H9 (cell line): ENCODE measurements at regions not wholly inside any gene's neighbourhood (a gene's known extent, or its start where the extent isn't known, plus 50 kb on each side); places are given as distances from the start of the nearest gene placed in this dataset.

ENCODE experiments used
- DNase-seq: peaks from one replicate; pipeline ENCODE4 v3.0.0-alpha.2; 2017
- H2AFZ ChIP-seq: one replicate; pipeline ENCODE4 v1.6.1; 2013; ENCODE audit warnings: mild to moderate bottlenecking, low read length, control low read depth, moderate library complexity
- H2AK5ac ChIP-seq: 2 replicates; pipeline ENCODE4 v1.6.1; 2013; ENCODE audit warnings: low read length, control low read depth, mixed read lengths; ENCODE audit not compliant: insufficient read length
- H2BK120ac ChIP-seq: one replicate; pipeline ENCODE4 v1.6.1; 2013; ENCODE audit warnings: low read depth, mild to moderate bottlenecking, low read length, control low read depth, inconsistent platforms; ENCODE audit not compliant: poor library complexity, severe bottlenecking
- H2BK12ac ChIP-seq: 2 replicates; pipeline ENCODE4 v1.6.1; 2013; ENCODE audit warnings: low read length, control low read depth, mixed read lengths, low read depth; ENCODE audit not compliant: insufficient read length
- H2BK15ac ChIP-seq: 2 replicates; pipeline ENCODE4 v1.6.1; 2013; ENCODE audit warnings: low read depth, low read length, control low read depth
- H2BK20ac ChIP-seq: one replicate; pipeline ENCODE4 v1.6.1; 2013; ENCODE audit warnings: low read depth, mild to moderate bottlenecking, low read length, control low read depth, inconsistent platforms; ENCODE audit not compliant: poor library complexity, severe bottlenecking
- H2BK5ac ChIP-seq: 2 replicates; pipeline ENCODE4 v1.6.1; 2013; ENCODE audit warnings: low read length, control low read depth, mixed read lengths; ENCODE audit not compliant: insufficient read length
- H3K14ac ChIP-seq: 2 replicates; pipeline ENCODE4 v1.6.1; 2013; ENCODE audit warnings: low read length, control low read depth; ENCODE audit not compliant: insufficient read depth
- H3K18ac ChIP-seq: 2 replicates; pipeline ENCODE4 v1.6.1; 2013; ENCODE audit warnings: low read depth, mild to moderate bottlenecking, mixed read lengths, low read length, control low read depth; ENCODE audit not compliant: insufficient read length
- H3K23ac ChIP-seq: 2 replicates; pipeline ENCODE4 v1.6.1; 2013; ENCODE audit warnings: low read length, control low read depth, mixed read lengths, low read depth; ENCODE audit not compliant: insufficient read length
- H3K23me2 ChIP-seq: 2 replicates; pipeline ENCODE4 v1.6.1; 2013; ENCODE audit warnings: low read depth, mild to moderate bottlenecking, mixed read lengths, low read length, control low read depth; ENCODE audit not compliant: insufficient read length, poor library complexity, severe bottlenecking
- H3K27ac ChIP-seq: 2 replicates; pipeline ENCODE4 v1.5.1; 2013; ENCODE audit warnings: low read length, control low read depth, mixed read lengths, low read depth; ENCODE audit not compliant: insufficient read length
- H3K27me3 ChIP-seq: 2 replicates; pipeline ENCODE4 v1.6.1; 2013; ENCODE audit warnings: low read length, control low read depth, inconsistent platforms; ENCODE audit not compliant: insufficient read depth
- H3K4ac ChIP-seq: 2 replicates; pipeline ENCODE4 v1.6.1; 2013; ENCODE audit warnings: low read depth, mild to moderate bottlenecking, control low read depth, inconsistent platforms, low read length, moderate library complexity
- H3K4me1 ChIP-seq: 2 replicates; pipeline ENCODE4 v1.6.1; 2013; ENCODE audit warnings: low read length, control low read depth, inconsistent platforms; ENCODE audit not compliant: insufficient read depth
- H3K4me2 ChIP-seq: 2 replicates; pipeline ENCODE4 v1.6.1; 2013; ENCODE audit warnings: low read length, control low read depth, mixed read lengths; ENCODE audit not compliant: insufficient read length, insufficient read depth
- H3K56ac ChIP-seq: 2 replicates; pipeline ENCODE4 v1.6.1; 2013; ENCODE audit warnings: low read depth, mild to moderate bottlenecking, mixed read lengths, low read length, control low read depth; ENCODE audit not compliant: insufficient read length
- H3K79me1 ChIP-seq: 2 replicates; pipeline ENCODE4 v1.6.1; 2013; ENCODE audit warnings: low read depth, mild to moderate bottlenecking, moderate library complexity, low read length, control low read depth, inconsistent platforms; ENCODE audit not compliant: insufficient read depth, poor library complexity, severe bottlenecking
- H3K79me2 ChIP-seq: 2 replicates; pipeline ENCODE4 v1.6.1; 2013; ENCODE audit warnings: low read length, control low read depth, inconsistent platforms; ENCODE audit not compliant: insufficient read depth
- H3K9ac ChIP-seq: 2 replicates; pipeline ENCODE4 v1.6.1; 2013; ENCODE audit warnings: low read length, control low read depth, mixed read lengths; ENCODE audit not compliant: insufficient read length; ENCODE audit errors: extremely low read depth
- H3K9me3 ChIP-seq: one replicate; pipeline ENCODE4 v1.6.1; 2013; ENCODE audit warnings: low read depth, low read length, inconsistent platforms; ENCODE audit not compliant: control insufficient read depth
- H3T11ph ChIP-seq: one replicate; pipeline ENCODE4 v1.6.1; 2013; ENCODE audit warnings: mild to moderate bottlenecking, low read length, control low read depth, inconsistent platforms
- H4K20me1 ChIP-seq: one replicate; pipeline ENCODE4 v1.6.1; 2013; ENCODE audit not compliant: control insufficient read depth, insufficient read length, insufficient read depth
- H4K5ac ChIP-seq: 2 replicates; pipeline ENCODE4 v1.6.1; 2013; ENCODE audit warnings: low read depth, mild to moderate bottlenecking, mixed read lengths, low read length, control low read depth; ENCODE audit not compliant: insufficient read length
- H4K8ac ChIP-seq: replicated peaks from 2 replicates; pipeline ENCODE4 v1.6.1; 2013; ENCODE audit warnings: low read length, control low read depth, mixed read lengths, low read depth; ENCODE audit not compliant: insufficient read length
- H4K91ac ChIP-seq: 2 replicates; pipeline ENCODE4 v1.6.1; 2013; ENCODE audit warnings: low read depth, mild to moderate bottlenecking, moderate library complexity, mixed read lengths, low read length, control low read depth; ENCODE audit not compliant: insufficient read length
- H3K27ac Mint-ChIP-seq, 3 experiments: 2 replicates in 2 of 3; 3 replicates in 1 of 3; pipeline ENCODE4 v1.8.0; 2020 to 2021; ENCODE audit warnings: mixed read lengths in 3 of 3, mild to moderate bottlenecking in 1 of 3, moderate library complexity in 1 of 3
- H3K27me3 Mint-ChIP-seq: 2 replicates; pipeline ENCODE4 v1.8.0; 2021; ENCODE audit warnings: low read depth, mild to moderate bottlenecking, moderate library complexity, mixed read lengths
- H3K36me3 Mint-ChIP-seq, 3 experiments: 2 replicates in 2 of 3; 3 replicates in 1 of 3; pipeline ENCODE4 v1.8.0; 2020 to 2021; ENCODE audit warnings: low read depth in 3 of 3, mixed read lengths in 3 of 3; ENCODE audit not compliant: insufficient read depth in 1 of 3
- H3K4me1 Mint-ChIP-seq, 2 experiments: 2 replicates each; pipeline ENCODE4 v1.8.0; 2020; ENCODE audit warnings: mixed read lengths in 2 of 2
- H3K4me3 Mint-ChIP-seq, 2 experiments: 2 replicates in 1 of 2; 3 replicates in 1 of 2; pipeline ENCODE4 v1.8.0; 2020 to 2021; ENCODE audit warnings: mild to moderate bottlenecking in 2 of 2, mixed read lengths in 2 of 2, moderate library complexity in 1 of 2
- H3K9me3 Mint-ChIP-seq, 2 experiments: 2 replicates in 1 of 2; 3 replicates in 1 of 2; pipeline ENCODE4 v1.8.0; 2020; ENCODE audit warnings: mild to moderate bottlenecking in 2 of 2, mixed read lengths in 2 of 2, moderate library complexity in 1 of 2
- WGBS: extraction: QIAGEN DNeasy Blood & Tissue Kit; methylation state at CpG from one replicate; pipeline ENCODE4 v1.1.7; 2013; ENCODE audit warnings: missing lambda C conversion rate, low lambda C conversion rate, mixed read lengths; ENCODE audit not compliant: insufficient read length; ENCODE audit errors: extremely low coverage; 5-methylcytosine and 5-hydroxymethylcytosine counted together
- TF ChIP-seq, protein P1 (sequence below): fragments of 200-600 bp; sonication (generic); conservative IDR thresholded peaks from 3 replicates; pipeline ENCODE4 v1.8.0; 2021; ENCODE audit warnings: antibody characterized with exemption, mild to moderate bottlenecking

DNA sequence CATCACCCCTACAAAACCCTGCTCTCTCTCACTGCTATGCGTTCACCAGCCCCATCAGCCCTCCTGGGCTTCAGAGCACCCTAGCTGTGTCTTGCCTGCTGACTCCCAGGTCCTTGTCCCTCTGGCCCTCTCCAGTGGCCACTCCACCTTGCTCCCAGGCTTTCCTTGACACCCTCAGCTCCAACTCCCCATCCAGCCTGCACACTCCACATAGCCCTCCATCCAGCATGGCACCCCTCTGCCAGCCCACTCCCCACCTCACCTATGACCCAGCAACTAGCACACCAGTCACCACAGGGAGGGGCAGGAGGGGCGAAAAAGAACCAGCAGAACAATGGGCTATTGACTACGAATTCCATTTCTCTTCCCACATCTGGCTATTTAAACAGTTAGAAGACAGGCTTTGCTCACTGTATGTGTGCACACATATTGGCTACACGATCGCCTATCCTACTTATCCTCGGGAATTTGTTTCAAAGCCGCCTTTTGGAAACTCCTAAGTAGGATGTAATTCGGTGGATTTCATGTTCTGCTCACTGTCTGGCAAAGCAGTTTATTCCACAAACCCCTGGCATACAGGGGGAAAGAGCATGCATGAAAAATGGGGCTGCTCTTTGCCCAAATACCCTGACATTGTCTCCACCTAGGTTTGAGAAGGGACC lies 195.3 kb downstream of the SMAD2 start:
- Histone ChIP-seq H3K79me1 (no peaks in the 10 kb centered on the region), H3K27ac (no peak overlapping the region), H3K14ac (peak overlapping the region; percentile 56), H2AK5ac (no peak overlapping the region), H3K4me1 (no peaks in the 10 kb centered on the region), H3K4ac (no peak overlapping the region), H2BK12ac (no peak overlapping the region), H3K9me3 (no peaks in the 10 kb centered on the region), H3K23ac (no peak overlapping the region), H3K23me2 (no peaks in the 10 kb centered on the region), H2BK20ac (no peak overlapping the region), H3K27me3 (no peaks in the 10 kb centered on the region), H4K91ac (no peak overlapping the region), H2BK5ac (no peak overlapping the region), H2AFZ (no peak overlapping the region), H2BK15ac (no peak overlapping the region), H3K9ac (no peak overlapping the region), H3K18ac (no peak overlapping the region), H4K20me1 (no peaks in the 10 kb centered on the region), H4K8ac (no peak overlapping the region), H3K56ac (no peak overlapping the region), H3K79me2 (no peaks in the 10 kb centered on the region), H2BK120ac (no peak overlapping the region), H4K5ac (no peak overlapping the region), H3K4me2 (no peak overlapping the region), H3T11ph (no peak overlapping the region)
- H3K9me3 Mint-ChIP-seq = no peaks in the 10 kb centered on the region; a peak in 4 of 5 replicates
- TF ChIP-seq, protein P1, sequence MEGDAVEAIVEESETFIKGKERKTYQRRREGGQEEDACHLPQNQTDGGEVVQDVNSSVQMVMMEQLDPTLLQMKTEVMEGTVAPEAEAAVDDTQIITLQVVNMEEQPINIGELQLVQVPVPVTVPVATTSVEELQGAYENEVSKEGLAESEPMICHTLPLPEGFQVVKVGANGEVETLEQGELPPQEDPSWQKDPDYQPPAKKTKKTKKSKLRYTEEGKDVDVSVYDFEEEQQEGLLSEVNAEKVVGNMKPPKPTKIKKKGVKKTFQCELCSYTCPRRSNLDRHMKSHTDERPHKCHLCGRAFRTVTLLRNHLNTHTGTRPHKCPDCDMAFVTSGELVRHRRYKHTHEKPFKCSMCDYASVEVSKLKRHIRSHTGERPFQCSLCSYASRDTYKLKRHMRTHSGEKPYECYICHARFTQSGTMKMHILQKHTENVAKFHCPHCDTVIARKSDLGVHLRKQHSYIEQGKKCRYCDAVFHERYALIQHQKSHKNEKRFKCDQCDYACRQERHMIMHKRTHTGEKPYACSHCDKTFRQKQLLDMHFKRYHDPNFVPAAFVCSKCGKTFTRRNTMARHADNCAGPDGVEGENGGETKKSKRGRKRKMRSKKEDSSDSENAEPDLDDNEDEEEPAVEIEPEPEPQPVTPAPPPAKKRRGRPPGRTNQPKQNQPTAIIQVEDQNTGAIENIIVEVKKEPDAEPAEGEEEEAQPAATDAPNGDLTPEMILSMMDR = no peak
- H3K27me3 Mint-ChIP-seq = peaks cover 10% of the 10 kb centered on the region
- WGBS = no CpG with 5 or more reads among the region's 8 CpGs
- DNase-seq = no peak
- H3K4me3 Mint-ChIP-seq = no peak overlapping the region
- H3K27ac Mint-ChIP-seq = no peak overlapping the region
- H3K4me1 Mint-ChIP-seq = peaks cover 6 to 10% of the 10 kb centered on the region in 2 experiments; a peak in 2 of 4 replicates
- no peaks in the 10 kb centered on the region for H3K36me3 Mint-ChIP-seq
